ENCODE measurements at regions not wholly inside any gene's neighbourhood (a gene's known extent, or its start where the extent isn't known, plus 50 kb on each side); places are given as distances from the start of the nearest gene placed in this dataset.

DNA sequence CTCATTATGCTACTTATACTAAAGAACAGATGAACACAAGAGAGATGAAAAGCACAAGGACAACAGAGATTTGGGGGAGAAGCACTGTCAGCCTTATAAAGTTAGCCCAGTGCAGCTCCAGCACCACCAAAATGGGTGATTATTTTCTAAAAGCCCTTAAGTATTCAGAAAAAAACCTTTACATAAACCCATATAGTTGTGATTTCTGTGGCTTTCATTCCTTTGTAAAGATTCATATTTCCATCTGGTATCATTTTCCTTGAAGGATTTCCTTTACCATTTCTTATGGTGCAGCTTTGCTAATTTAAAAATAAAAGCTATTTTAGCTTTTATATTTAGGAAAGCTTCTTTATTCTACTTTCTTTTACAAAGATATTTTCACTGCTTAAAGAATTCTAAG, 311.0 kb downstream of the TMEM167A start:
- H3K9me1 ChIP-seq (ENCODE audit: control insufficient read depth, insufficient read depth, low read length), result no peaks in the 10 kb centered on the region

More for the DNA sequence above, 311.0 kb downstream of the TMEM167A start:
- Histone ChIP-seq H3K4me3 (no peak overlapping the region), H3K79me2 (ENCODE audit: control insufficient read depth, insufficient read depth, low read length) (no peaks in the 10 kb centered on the region), H3K9ac (ENCODE audit: insufficient read depth in 1 of 2, low read depth in 2 of 2, low read length in 2 of 2) (no peak overlapping the region), H3K9me3 (replicated peaks; ENCODE audit: control insufficient read depth, insufficient read depth, low read depth, low read length) (no peaks in the 10 kb centered on the region), H4K20me1 (replicated peaks; ENCODE audit: control insufficient read depth, insufficient read depth, low read length) (no peaks in the 10 kb centered on the region), H3K36me3 (ENCODE audit: control insufficient read depth, insufficient read depth, low read length) (no peaks in the 10 kb centered on the region), H3K4me2 (ENCODE audit: insufficient read depth, low read length) (no peak overlapping the region), H2AFZ (ENCODE audit: low read depth, low read length) (no peak overlapping the region), H3K27ac (ENCODE audit: extremely low read depth, low read depth, low read length) (no peak overlapping the region), H3K27me3 (ENCODE audit: control insufficient read depth in 2 of 2, insufficient read depth in 2 of 2, low read length in 2 of 2) (no peaks in the 10 kb centered on the region), H3K4me1 (replicated peaks in 1 of 2; ENCODE audit: control insufficient read depth in 2 of 2, insufficient read depth in 2 of 2, low read length in 2 of 2) (no peaks in the 10 kb centered on the region)
- CTCF ChIA-PET (ENCODE audit: low intra/inter-chr PET ratio), result no interaction called here
- no peak for FAIRE-seq
- intact Hi-C loops (cut with micrococcal nuclease) (no loop called here), in situ Hi-C loops (cut with MboI) (no loop called here)
- ATAC-seq, result no peak
- POLR2A ChIA-PET, result no interaction called here
- no TSS peak for BruUV-seq (replicated peaks)
- DNase-seq (ENCODE audit: extremely low read depth in 1 of 4, low spot score in 3 of 4), result no peak
- no peak for TF ChIP-seq ZNF224 (CRISPR knock-in tag; IDR thresholded peaks at IDR 0.05)
- no peak for TF ChIP-seq PRMT5 (CRISPR knock-in tag; IDR thresholded peaks at IDR 0.05)
- TF ChIP-seq ZBTB7A (IDR thresholded peaks at IDR 0.05; ENCODE audit: borderline replicate concordance, control insufficient read depth, low read depth, low read length), result no peak
- no peak for TF ChIP-seq ZNF518B (CRISPR knock-in tag; IDR thresholded peaks at IDR 0.05)
